ENCODE measurements at regions not wholly inside any gene's neighbourhood (a gene's known extent, or its start where the extent isn't known, plus 50 kb on each side); places are given as distances from the start of the nearest gene placed in this dataset.

GRCh38 chr2:117692001-117692763 lies 122.3 kb upstream of the DDX18 start:
- Histone ChIP-seq H3K36me3 (replicated peaks) (no peaks in the 10 kb centered on the region), H3K27ac (no peak overlapping the region), H3K27me3 (replicated peaks) (no peaks in the 10 kb centered on the region), H3K4me3 (ENCODE audit: low read depth, low read length) (no peak overlapping the region)
- no peak for DNase-seq
- in situ Hi-C loops (cut with HindIII; ENCODE audit: low pct_ligation_motif_present, low sequenced_read_pairs) = no loop called here
- no peak for TF ChIP-seq CTCF (IDR thresholded peaks at IDR 0.05; ENCODE audit: low read depth, low read length, missing control alignments)

- DNase-seq = no peak
- no peak overlapping the region for H3K27ac ChIP-seq
- H3K27me3 ChIP-seq (replicated peaks) = no peaks in the 10 kb centered on the region
- no peaks in the 10 kb centered on the region for H3K36me3 ChIP-seq (replicated peaks)
- no peak overlapping the region for H3K4me3 ChIP-seq (ENCODE audit: low read depth, low read length)
- no peak for TF ChIP-seq CTCF (IDR thresholded peaks at IDR 0.05; ENCODE audit: low read depth, low read length, missing control alignments)
- in situ Hi-C loops (cut with HindIII; ENCODE audit: low pct_ligation_motif_present, low sequenced_read_pairs) = no loop called here
Observed at GRCh38 chr2:117693154-117693553, 121.3 kb upstream of the DDX18 start.

GRCh38 chr2:117693651-117694050 lies 120.8 kb upstream of the DDX18 start:
- in situ Hi-C loops (cut with HindIII; ENCODE audit: low pct_ligation_motif_present, low sequenced_read_pairs) = no loop called here
- H3K27me3 ChIP-seq (replicated peaks) = no peaks in the 10 kb centered on the region
- H3K36me3 ChIP-seq (replicated peaks) = no peaks in the 10 kb centered on the region
- no peak for TF ChIP-seq CTCF (IDR thresholded peaks at IDR 0.05; ENCODE audit: low read depth, low read length, missing control alignments)
- H3K27ac ChIP-seq = no peak overlapping the region
- no peak for DNase-seq
- no peak overlapping the region for H3K4me3 ChIP-seq (ENCODE audit: low read depth, low read length)

DNA sequence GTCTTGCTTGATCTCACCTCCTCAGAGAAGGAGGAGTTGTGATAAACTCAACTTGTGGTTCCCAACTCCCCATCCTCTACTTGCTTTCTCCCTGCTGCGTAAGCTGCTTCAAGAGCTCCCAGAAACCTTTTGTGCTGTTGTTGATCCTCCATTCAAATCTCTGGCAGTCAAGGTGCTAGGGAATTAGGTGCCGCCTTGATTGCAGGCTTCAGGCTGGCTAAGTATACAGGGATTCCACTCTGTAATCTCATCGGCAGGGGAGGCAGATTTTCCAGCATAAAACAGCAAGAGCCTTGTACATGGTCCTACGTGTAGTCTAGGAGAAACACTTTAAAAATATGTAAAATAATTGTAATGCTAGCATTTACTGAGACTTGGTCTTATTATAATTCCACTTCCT lies 116.2 kb upstream of the DDX18 start:
- H3K36me3 ChIP-seq (replicated peaks) = no peaks in the 10 kb centered on the region
- H3K27ac ChIP-seq = no peak overlapping the region
- no peak for TF ChIP-seq CTCF (IDR thresholded peaks at IDR 0.05; ENCODE audit: low read depth, low read length, missing control alignments)
- in situ Hi-C loops (cut with HindIII; ENCODE audit: low pct_ligation_motif_present, low sequenced_read_pairs) = no loop called here
- no peak overlapping the region for H3K4me3 ChIP-seq (ENCODE audit: low read depth, low read length)
- no peak for DNase-seq
- no peaks in the 10 kb centered on the region for H3K27me3 ChIP-seq (replicated peaks)

GRCh38 chr2:117698819-117699218 lies 115.7 kb upstream of the DDX18 start:
- no peaks in the 10 kb centered on the region for H3K36me3 ChIP-seq (replicated peaks)
- DNase-seq = no peak
- no peaks in the 10 kb centered on the region for H3K27me3 ChIP-seq (replicated peaks)
- in situ Hi-C loops (cut with HindIII; ENCODE audit: low pct_ligation_motif_present, low sequenced_read_pairs) = no loop called here
- no peak for TF ChIP-seq CTCF (IDR thresholded peaks at IDR 0.05; ENCODE audit: low read depth, low read length, missing control alignments)
- no peak overlapping the region for H3K4me3 ChIP-seq (ENCODE audit: low read depth, low read length)
- H3K27ac ChIP-seq = no peak overlapping the region

DNA sequence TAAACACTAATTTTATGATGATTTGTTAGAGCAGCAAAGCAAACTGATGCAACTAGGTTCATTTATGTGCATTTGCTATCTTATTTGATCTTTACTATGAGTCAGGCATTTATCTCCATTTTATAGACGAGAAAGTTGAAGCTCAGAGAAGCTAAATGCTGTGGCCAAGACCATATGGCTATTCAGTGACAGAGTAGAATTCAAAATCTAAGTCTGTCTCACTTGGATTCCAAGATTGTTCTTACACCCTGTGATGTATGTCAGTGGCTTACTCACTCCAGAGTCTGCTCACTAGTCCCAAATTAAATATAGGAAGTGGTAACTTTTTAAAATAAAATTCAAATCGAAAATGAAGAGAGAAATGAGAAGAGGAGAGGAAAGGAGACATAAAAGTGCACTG lies 114.0 kb upstream of the DDX18 start:
- H3K27me3 ChIP-seq (replicated peaks) = no peaks in the 10 kb centered on the region
- H3K4me3 ChIP-seq (ENCODE audit: low read depth, low read length) = no peak overlapping the region
- no peaks in the 10 kb centered on the region for H3K36me3 ChIP-seq (replicated peaks)
- in situ Hi-C loops (cut with HindIII; ENCODE audit: low pct_ligation_motif_present, low sequenced_read_pairs) = no loop called here
- H3K27ac ChIP-seq = no peak overlapping the region
- no peak for DNase-seq
- no peak for TF ChIP-seq CTCF (IDR thresholded peaks at IDR 0.05; ENCODE audit: low read depth, low read length, missing control alignments)

Measured in brain microvascular endothelial cell (primary cell).